WTC11 (cell line): ENCODE measurements at regions not wholly inside any gene's neighbourhood (a gene's known extent, or its start where the extent isn't known, plus 50 kb on each side); places are given as distances from the start of the nearest gene placed in this dataset.

ENCODE experiments used
- ATAC-seq: fragments of 200-7000 bp; cut with Tn5 transposase; 2 replicates; pipeline ENCODE4 v1.10.0; 2021; ENCODE audit warnings: mild to moderate bottlenecking, moderate library complexity
- CTCF ChIA-PET: fragments of 300-600 bp; sonication (Branson Sonifier 250); formaldehyde crosslinking; loops from one replicate; lab custom pipeline; 2021; ENCODE audit warnings: antibody characterized with exemption; lab: Charles Lee
- POLR2A ChIA-PET: fragments of 350-600 bp; sonication (Branson Sonifier 250); formaldehyde crosslinking; loops from one replicate; lab custom pipeline; 2021; ENCODE audit warnings: antibody characterized with exemption; lab: Charles Lee
- DNase-seq: peaks from one replicate; pipeline ENCODE4 v3.0.0; 2021; ENCODE audit warnings: low spot score
- H3K27ac Mint-ChIP-seq: 2 replicates; pipeline ENCODE4 v1.8.0; 2021; ENCODE audit warnings: mixed read lengths
- H3K27me3 Mint-ChIP-seq: 2 replicates; pipeline ENCODE4 v1.8.0; 2021; ENCODE audit warnings: low read depth, mild to moderate bottlenecking, moderate library complexity, mixed read lengths
- H3K36me3 Mint-ChIP-seq: 2 replicates; pipeline ENCODE4 v1.8.0; 2021; ENCODE audit warnings: mixed read lengths
- H3K4me1 Mint-ChIP-seq: 2 replicates; pipeline ENCODE4 v1.8.0; 2022; ENCODE audit warnings: mixed read lengths
- H3K4me3 Mint-ChIP-seq: 2 replicates; pipeline ENCODE4 v1.8.0; 2021; ENCODE audit warnings: mild to moderate bottlenecking, moderate library complexity, mixed read lengths
- H3K9me3 Mint-ChIP-seq: 2 replicates; pipeline ENCODE4 v1.8.0; 2021; ENCODE audit warnings: mixed read lengths
- CREB1 ChIP-seq: sonication (generic); formaldehyde crosslinking; IDR thresholded peaks from 2 replicates; pipeline ENCODE4 v1.8.0; 2023; ENCODE audit warnings: mild to moderate bottlenecking, missing genetic modification reagents
- ELF4 ChIP-seq: sonication (generic); formaldehyde crosslinking; IDR thresholded peaks from 2 replicates; pipeline ENCODE4 v1.8.1; 2022; ENCODE audit warnings: low read depth, mild to moderate bottlenecking, moderate library complexity, missing genetic modification reagents
- ESRRA ChIP-seq: sonication (generic); formaldehyde crosslinking; IDR thresholded peaks from 2 replicates; pipeline ENCODE4 v1.8.1; 2022; ENCODE audit warnings: mild to moderate bottlenecking, missing genetic modification reagents, borderline replicate concordance
- ETV6 ChIP-seq: sonication (generic); formaldehyde crosslinking; IDR thresholded peaks from 2 replicates; pipeline ENCODE4 v1.8.1; 2022; ENCODE audit warnings: mild to moderate bottlenecking, missing genetic modification reagents
- FOXK1 ChIP-seq: sonication (generic); formaldehyde crosslinking; IDR thresholded peaks from 2 replicates; pipeline ENCODE4 v1.8.0; 2022; ENCODE audit warnings: mild to moderate bottlenecking, moderate library complexity, missing genetic modification reagents
- HMGA2 ChIP-seq: fragments of 250-450 bp; sonication (Bioruptor Pico); IDR thresholded peaks from 2 replicates; pipeline ENCODE4 v1.4.0; 2021; ENCODE audit warnings: mild to moderate bottlenecking, moderate library complexity
- MYBL2 ChIP-seq: sonication (generic); formaldehyde crosslinking; IDR thresholded peaks from 2 replicates; pipeline ENCODE4 v1.8.1; 2023; ENCODE audit warnings: mild to moderate bottlenecking, moderate library complexity, missing genetic modification reagents
- NFATC4 ChIP-seq: fragments of 250-450 bp; sonication (Bioruptor Pico); IDR thresholded peaks from 2 replicates; pipeline ENCODE4 v1.9.0; 2021; ENCODE audit warnings: mild to moderate bottlenecking
- NFYB ChIP-seq: sonication (generic); formaldehyde crosslinking; conservative IDR thresholded peaks from 2 replicates; pipeline ENCODE4 v1.8.0; 2022; ENCODE audit warnings: low read depth, missing genetic modification reagents
- SOX15 ChIP-seq: fragments of 250-450 bp; sonication (Bioruptor Pico); IDR thresholded peaks from 2 replicates; pipeline ENCODE4 v1.9.0; 2021; ENCODE audit warnings: mild to moderate bottlenecking
- TCF7 ChIP-seq: sonication (generic); formaldehyde crosslinking; IDR thresholded peaks from 2 replicates; pipeline ENCODE4 v1.8.0; 2022; ENCODE audit warnings: mild to moderate bottlenecking, low read depth, missing genetic modification reagents, moderate library complexity
- TEAD1 ChIP-seq: sonication (generic); formaldehyde crosslinking; IDR thresholded peaks from 2 replicates; pipeline ENCODE4 v1.8.0; 2022; ENCODE audit warnings: mild to moderate bottlenecking, missing genetic modification reagents
- TP53 ChIP-seq: sonication (generic); formaldehyde crosslinking; IDR thresholded peaks from 2 replicates; pipeline ENCODE4 v1.8.1; 2023; ENCODE audit warnings: mild to moderate bottlenecking, missing genetic modification reagents
- ZNF121 ChIP-seq: sonication (generic); formaldehyde crosslinking; IDR thresholded peaks from 2 replicates; pipeline ENCODE4 v1.8.0; 2023; ENCODE audit warnings: missing genetic modification reagents
- TF ChIP-seq, protein P1 (sequence below): sonication (generic); formaldehyde crosslinking; IDR thresholded peaks from 2 replicates; pipeline ENCODE4 v1.8.1; 2023; ENCODE audit warnings: mild to moderate bottlenecking, missing genetic modification reagents, moderate library complexity
- TF ChIP-seq, protein P2 (sequence below): sonication (generic); formaldehyde crosslinking; IDR thresholded peaks from 2 replicates; pipeline ENCODE4 v1.8.1; 2022; ENCODE audit warnings: low read depth, missing genetic modification reagents, borderline replicate concordance
- TF ChIP-seq, protein P3 (sequence below): sonication (generic); formaldehyde crosslinking; IDR thresholded peaks from 2 replicates; pipeline ENCODE4 v1.8.0; 2023; ENCODE audit warnings: missing genetic modification reagents, mild to moderate bottlenecking, borderline replicate concordance
- TF ChIP-seq, protein P4 (sequence below): sonication (generic); formaldehyde crosslinking; IDR thresholded peaks from 2 replicates; pipeline ENCODE4 v1.8.0; 2022; ENCODE audit warnings: mild to moderate bottlenecking, missing genetic modification reagents
- TF ChIP-seq, protein P5 (sequence below): fragments of 250-450 bp; sonication (Bioruptor Pico); IDR thresholded peaks from 2 replicates; pipeline ENCODE4 v1.8.0; 2021; ENCODE audit warnings: mild to moderate bottlenecking
- TF ChIP-seq, protein P6 (sequence below): fragments of 200-600 bp; IDR thresholded peaks from 2 replicates; pipeline ENCODE4 v1.8.0; 2022; ENCODE audit warnings: antibody characterized with exemption
- TF ChIP-seq, protein P7 (sequence below): sonication (generic); formaldehyde crosslinking; IDR thresholded peaks from 2 replicates; pipeline ENCODE4 v1.8.1; 2023; ENCODE audit warnings: mild to moderate bottlenecking, missing genetic modification reagents
- TF ChIP-seq, protein P8 (sequence below): sonication (generic); formaldehyde crosslinking; IDR thresholded peaks from 2 replicates; pipeline ENCODE4 v1.8.0; 2023; ENCODE audit warnings: mild to moderate bottlenecking, missing genetic modification reagents

DNA sequence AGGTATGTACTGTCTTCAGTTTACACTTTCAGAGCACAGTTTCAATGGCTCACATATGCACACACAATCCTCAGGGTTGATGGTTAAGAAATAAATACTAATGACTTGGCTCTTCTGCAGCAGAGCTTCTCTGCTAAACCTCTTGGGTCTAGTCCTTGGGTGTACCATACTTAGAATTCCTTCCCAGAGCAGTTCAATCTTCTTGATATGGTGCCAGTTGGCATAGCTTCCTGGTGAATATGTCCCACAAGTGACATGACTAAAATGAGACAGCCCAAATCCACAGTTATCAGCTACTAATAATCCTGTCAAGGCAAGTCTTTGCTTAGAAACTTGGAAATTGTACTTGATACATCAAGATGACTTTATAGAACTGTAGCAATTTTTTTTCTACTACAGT, 654.4 kb downstream of the IQCM start:
- peaks cover 9% of the 10 kb centered on the region for H3K9me3 Mint-ChIP-seq
- ChIA-PET POLR2A (no interaction called here), CTCF (no interaction called here)
- H3K4me3 Mint-ChIP-seq = no peak overlapping the region
- ATAC-seq = no peak
- H3K27ac Mint-ChIP-seq = no peak overlapping the region
- no peaks in the 10 kb centered on the region for H3K27me3 Mint-ChIP-seq
- no peak for DNase-seq
- TF ChIP-seq, protein P1, sequence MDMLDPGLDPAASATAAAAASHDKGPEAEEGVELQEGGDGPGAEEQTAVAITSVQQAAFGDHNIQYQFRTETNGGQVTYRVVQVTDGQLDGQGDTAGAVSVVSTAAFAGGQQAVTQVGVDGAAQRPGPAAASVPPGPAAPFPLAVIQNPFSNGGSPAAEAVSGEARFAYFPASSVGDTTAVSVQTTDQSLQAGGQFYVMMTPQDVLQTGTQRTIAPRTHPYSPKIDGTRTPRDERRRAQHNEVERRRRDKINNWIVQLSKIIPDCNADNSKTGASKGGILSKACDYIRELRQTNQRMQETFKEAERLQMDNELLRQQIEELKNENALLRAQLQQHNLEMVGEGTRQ (CRISPR knock-in tag) = no peak
- TF ChIP-seq, protein P2, sequence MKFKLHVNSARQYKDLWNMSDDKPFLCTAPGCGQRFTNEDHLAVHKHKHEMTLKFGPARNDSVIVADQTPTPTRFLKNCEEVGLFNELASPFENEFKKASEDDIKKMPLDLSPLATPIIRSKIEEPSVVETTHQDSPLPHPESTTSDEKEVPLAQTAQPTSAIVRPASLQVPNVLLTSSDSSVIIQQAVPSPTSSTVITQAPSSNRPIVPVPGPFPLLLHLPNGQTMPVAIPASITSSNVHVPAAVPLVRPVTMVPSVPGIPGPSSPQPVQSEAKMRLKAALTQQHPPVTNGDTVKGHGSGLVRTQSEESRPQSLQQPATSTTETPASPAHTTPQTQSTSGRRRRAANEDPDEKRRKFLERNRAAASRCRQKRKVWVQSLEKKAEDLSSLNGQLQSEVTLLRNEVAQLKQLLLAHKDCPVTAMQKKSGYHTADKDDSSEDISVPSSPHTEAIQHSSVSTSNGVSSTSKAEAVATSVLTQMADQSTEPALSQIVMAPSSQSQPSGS (CRISPR knock-in tag) = no peak
- TF ChIP-seq ESRRA (CRISPR knock-in tag) = no peak
- TF ChIP-seq HMGA2 = no peak
- no peak for TF ChIP-seq TP53 (CRISPR knock-in tag)
- no peak for TF ChIP-seq ELF4 (CRISPR knock-in tag)
- no peak for TF ChIP-seq ZNF121 (CRISPR knock-in tag)
- TF ChIP-seq, protein P3, sequence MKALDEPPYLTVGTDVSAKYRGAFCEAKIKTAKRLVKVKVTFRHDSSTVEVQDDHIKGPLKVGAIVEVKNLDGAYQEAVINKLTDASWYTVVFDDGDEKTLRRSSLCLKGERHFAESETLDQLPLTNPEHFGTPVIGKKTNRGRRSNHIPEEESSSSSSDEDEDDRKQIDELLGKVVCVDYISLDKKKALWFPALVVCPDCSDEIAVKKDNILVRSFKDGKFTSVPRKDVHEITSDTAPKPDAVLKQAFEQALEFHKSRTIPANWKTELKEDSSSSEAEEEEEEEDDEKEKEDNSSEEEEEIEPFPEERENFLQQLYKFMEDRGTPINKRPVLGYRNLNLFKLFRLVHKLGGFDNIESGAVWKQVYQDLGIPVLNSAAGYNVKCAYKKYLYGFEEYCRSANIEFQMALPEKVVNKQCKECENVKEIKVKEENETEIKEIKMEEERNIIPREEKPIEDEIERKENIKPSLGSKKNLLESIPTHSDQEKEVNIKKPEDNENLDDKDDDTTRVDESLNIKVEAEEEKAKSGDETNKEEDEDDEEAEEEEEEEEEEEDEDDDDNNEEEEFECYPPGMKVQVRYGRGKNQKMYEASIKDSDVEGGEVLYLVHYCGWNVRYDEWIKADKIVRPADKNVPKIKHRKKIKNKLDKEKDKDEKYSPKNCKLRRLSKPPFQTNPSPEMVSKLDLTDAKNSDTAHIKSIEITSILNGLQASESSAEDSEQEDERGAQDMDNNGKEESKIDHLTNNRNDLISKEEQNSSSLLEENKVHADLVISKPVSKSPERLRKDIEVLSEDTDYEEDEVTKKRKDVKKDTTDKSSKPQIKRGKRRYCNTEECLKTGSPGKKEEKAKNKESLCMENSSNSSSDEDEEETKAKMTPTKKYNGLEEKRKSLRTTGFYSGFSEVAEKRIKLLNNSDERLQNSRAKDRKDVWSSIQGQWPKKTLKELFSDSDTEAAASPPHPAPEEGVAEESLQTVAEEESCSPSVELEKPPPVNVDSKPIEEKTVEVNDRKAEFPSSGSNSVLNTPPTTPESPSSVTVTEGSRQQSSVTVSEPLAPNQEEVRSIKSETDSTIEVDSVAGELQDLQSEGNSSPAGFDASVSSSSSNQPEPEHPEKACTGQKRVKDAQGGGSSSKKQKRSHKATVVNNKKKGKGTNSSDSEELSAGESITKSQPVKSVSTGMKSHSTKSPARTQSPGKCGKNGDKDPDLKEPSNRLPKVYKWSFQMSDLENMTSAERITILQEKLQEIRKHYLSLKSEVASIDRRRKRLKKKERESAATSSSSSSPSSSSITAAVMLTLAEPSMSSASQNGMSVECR (CRISPR knock-in tag) = no peak
- TF ChIP-seq, protein P4, sequence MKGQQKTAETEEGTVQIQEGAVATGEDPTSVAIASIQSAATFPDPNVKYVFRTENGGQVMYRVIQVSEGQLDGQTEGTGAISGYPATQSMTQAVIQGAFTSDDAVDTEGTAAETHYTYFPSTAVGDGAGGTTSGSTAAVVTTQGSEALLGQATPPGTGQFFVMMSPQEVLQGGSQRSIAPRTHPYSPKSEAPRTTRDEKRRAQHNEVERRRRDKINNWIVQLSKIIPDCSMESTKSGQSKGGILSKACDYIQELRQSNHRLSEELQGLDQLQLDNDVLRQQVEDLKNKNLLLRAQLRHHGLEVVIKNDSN (CRISPR knock-in tag) = no peak
- TF ChIP-seq, protein P5, sequence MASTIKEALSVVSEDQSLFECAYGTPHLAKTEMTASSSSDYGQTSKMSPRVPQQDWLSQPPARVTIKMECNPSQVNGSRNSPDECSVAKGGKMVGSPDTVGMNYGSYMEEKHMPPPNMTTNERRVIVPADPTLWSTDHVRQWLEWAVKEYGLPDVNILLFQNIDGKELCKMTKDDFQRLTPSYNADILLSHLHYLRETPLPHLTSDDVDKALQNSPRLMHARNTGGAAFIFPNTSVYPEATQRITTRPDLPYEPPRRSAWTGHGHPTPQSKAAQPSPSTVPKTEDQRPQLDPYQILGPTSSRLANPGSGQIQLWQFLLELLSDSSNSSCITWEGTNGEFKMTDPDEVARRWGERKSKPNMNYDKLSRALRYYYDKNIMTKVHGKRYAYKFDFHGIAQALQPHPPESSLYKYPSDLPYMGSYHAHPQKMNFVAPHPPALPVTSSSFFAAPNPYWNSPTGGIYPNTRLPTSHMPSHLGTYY (CRISPR knock-in tag) = no peak
- TF ChIP-seq, protein P6, sequence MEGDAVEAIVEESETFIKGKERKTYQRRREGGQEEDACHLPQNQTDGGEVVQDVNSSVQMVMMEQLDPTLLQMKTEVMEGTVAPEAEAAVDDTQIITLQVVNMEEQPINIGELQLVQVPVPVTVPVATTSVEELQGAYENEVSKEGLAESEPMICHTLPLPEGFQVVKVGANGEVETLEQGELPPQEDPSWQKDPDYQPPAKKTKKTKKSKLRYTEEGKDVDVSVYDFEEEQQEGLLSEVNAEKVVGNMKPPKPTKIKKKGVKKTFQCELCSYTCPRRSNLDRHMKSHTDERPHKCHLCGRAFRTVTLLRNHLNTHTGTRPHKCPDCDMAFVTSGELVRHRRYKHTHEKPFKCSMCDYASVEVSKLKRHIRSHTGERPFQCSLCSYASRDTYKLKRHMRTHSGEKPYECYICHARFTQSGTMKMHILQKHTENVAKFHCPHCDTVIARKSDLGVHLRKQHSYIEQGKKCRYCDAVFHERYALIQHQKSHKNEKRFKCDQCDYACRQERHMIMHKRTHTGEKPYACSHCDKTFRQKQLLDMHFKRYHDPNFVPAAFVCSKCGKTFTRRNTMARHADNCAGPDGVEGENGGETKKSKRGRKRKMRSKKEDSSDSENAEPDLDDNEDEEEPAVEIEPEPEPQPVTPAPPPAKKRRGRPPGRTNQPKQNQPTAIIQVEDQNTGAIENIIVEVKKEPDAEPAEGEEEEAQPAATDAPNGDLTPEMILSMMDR = no peak
- H3K4me1 Mint-ChIP-seq = peaks cover 26% of the 10 kb centered on the region
- H3K36me3 Mint-ChIP-seq = no peaks in the 10 kb centered on the region

DNA sequence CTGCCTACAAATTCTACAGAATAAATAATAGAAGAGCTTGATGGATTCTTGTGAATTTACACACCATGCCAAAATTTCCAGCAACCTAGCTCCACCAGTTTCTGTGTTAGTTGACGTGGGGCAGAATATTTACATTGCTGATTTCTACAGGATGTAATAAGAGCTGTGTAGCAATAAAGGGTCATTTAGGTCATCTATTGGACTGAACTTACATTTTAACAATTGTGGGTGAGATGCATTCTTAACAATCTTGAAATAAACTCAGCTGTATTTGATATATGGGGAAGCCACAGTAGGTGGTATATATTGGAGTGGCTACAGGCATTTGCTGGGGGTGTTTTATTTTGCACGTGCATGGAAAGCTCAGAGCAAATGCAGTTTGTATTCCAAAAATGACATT, 655.3 kb downstream of the IQCM start:
- POLR2A ChIA-PET = no interaction called here
- Mint-ChIP-seq H3K4me1 (peaks cover 19% of the 10 kb centered on the region), H3K4me3 (no peak overlapping the region), H3K36me3 (no peaks in the 10 kb centered on the region), H3K27me3 (no peaks in the 10 kb centered on the region), H3K9me3 (peaks cover 11% of the 10 kb centered on the region), H3K27ac (no peak overlapping the region)
- ATAC-seq (no peak), DNase-seq (no peak)
- CTCF ChIA-PET = no interaction called here
- no peak for TF ChIP-seq SOX15 (CRISPR knock-in tag)
- no peak for TF ChIP-seq TEAD1
- TF ChIP-seq CREB1 (CRISPR knock-in tag) = no peak
- TF ChIP-seq ETV6 = no peak
- TF ChIP-seq TCF7 = no peak
- no peak for TF ChIP-seq NFYB (CRISPR knock-in tag)
- no peak for TF ChIP-seq MYBL2 (CRISPR knock-in tag)
- TF ChIP-seq, protein P7, sequence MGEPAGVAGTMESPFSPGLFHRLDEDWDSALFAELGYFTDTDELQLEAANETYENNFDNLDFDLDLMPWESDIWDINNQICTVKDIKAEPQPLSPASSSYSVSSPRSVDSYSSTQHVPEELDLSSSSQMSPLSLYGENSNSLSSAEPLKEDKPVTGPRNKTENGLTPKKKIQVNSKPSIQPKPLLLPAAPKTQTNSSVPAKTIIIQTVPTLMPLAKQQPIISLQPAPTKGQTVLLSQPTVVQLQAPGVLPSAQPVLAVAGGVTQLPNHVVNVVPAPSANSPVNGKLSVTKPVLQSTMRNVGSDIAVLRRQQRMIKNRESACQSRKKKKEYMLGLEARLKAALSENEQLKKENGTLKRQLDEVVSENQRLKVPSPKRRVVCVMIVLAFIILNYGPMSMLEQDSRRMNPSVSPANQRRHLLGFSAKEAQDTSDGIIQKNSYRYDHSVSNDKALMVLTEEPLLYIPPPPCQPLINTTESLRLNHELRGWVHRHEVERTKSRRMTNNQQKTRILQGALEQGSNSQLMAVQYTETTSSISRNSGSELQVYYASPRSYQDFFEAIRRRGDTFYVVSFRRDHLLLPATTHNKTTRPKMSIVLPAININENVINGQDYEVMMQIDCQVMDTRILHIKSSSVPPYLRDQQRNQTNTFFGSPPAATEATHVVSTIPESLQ (CRISPR knock-in tag) = no peak
- no peak for TF ChIP-seq NFATC4 (CRISPR knock-in tag)
- TF ChIP-seq, protein P8, sequence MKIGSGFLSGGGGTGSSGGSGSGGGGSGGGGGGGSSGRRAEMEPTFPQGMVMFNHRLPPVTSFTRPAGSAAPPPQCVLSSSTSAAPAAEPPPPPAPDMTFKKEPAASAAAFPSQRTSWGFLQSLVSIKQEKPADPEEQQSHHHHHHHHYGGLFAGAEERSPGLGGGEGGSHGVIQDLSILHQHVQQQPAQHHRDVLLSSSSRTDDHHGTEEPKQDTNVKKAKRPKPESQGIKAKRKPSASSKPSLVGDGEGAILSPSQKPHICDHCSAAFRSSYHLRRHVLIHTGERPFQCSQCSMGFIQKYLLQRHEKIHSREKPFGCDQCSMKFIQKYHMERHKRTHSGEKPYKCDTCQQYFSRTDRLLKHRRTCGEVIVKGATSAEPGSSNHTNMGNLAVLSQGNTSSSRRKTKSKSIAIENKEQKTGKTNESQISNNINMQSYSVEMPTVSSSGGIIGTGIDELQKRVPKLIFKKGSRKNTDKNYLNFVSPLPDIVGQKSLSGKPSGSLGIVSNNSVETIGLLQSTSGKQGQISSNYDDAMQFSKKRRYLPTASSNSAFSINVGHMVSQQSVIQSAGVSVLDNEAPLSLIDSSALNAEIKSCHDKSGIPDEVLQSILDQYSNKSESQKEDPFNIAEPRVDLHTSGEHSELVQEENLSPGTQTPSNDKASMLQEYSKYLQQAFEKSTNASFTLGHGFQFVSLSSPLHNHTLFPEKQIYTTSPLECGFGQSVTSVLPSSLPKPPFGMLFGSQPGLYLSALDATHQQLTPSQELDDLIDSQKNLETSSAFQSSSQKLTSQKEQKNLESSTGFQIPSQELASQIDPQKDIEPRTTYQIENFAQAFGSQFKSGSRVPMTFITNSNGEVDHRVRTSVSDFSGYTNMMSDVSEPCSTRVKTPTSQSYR (CRISPR knock-in tag) = no peak
- TF ChIP-seq FOXK1 (CRISPR knock-in tag) = no peak
